Ovary (tissue), 3 donors: ENCODE measurements at regions not wholly inside any gene's neighbourhood (a gene's known extent, or its start where the extent isn't known, plus 50 kb on each side); places are given as distances from the start of the nearest gene placed in this dataset.

Source experiments
- CTCF ChIP-seq, 3 donors: fragments of 450-650 bp in 2 of 3; fragments of 200-600 bp in 1 of 3; IDR thresholded peaks; one replicate each; pipeline versions ENCODE4 v1.5.1 to v1.8.0; 2016 to 2022; ENCODE audit warnings: antibody characterized with exemption in 3 of 3, mild to moderate bottlenecking in 1 of 3
- EP300 ChIP-seq: sonication (generic); formaldehyde crosslinking; IDR thresholded peaks from one replicate; pipeline ENCODE4 v1.6.1; 2017; ENCODE audit warnings: antibody characterized with exemption
- POLR2A ChIP-seq: fragments of 450-650 bp; IDR thresholded peaks from one replicate; pipeline ENCODE4 v1.6.1; 2017; ENCODE audit warnings: antibody characterized with exemption, mild to moderate bottlenecking, moderate library complexity
- donor health status: DM: no; HTN: no; CAD: no.

GRCh38 chr12:58819345-58819744, 101.0 kb downstream of the LRIG3 start:
- TF ChIP-seq CTCF (IDR thresholded peaks at IDR 0.05) (no peak), POLR2A (no peak), EP300 (no peak)
